IMR-90 (cell line): ENCODE measurements at regions not wholly inside any gene's neighbourhood (a gene's known extent, or its start where the extent isn't known, plus 50 kb on each side); places are given as distances from the start of the nearest gene placed in this dataset.
"Not testable (repeated sequence)": the region's sequence is repeated elsewhere in the genome, so short reads cannot be mapped to it uniquely, and the experiment has no call there.

Source experiments
- ATAC-seq: fragments of 200-7000 bp; cut with Tn5 transposase; 2 replicates; pipeline ENCODE4 v1.9.1; 2020; ENCODE audit warnings: low read depth, mild to moderate bottlenecking, moderate library complexity
- BruUV-seq: library from RNA; stranded (reverse); fragments of 400-500 nt; replicated peaks from 2 replicates; lab custom pipeline; 2021; lab: Mats Ljungman, UMichigan
- CTCF ChIA-PET: fragments of 300-600 bp; formaldehyde crosslinking; extraction: SDS; loops from one replicate; lab custom pipeline; 2021; ENCODE audit warnings: antibody characterized with exemption; lab: Yijun Ruan, JAX
- POLR2A ChIA-PET: fragments of 300-600 bp; sonication (Branson Sonifier 250); formaldehyde crosslinking; loops from one replicate; lab custom pipeline; 2022; ENCODE audit warnings: antibody characterized with exemption; ENCODE audit not compliant: unreplicated experiment; lab: Charles Lee
- DNase-seq: peaks from one replicate; pipeline ENCODE4 v3.0.0; 2013
- H2AFZ ChIP-seq: replicated peaks from 2 replicates; pipeline ENCODE3; 2013; ENCODE audit warnings: low read length, mild to moderate bottlenecking; ENCODE audit not compliant: poor library complexity
- H2AK5ac ChIP-seq: 2 replicates; pipeline ENCODE4 v1.6.1; 2013; ENCODE audit warnings: low read depth, low read length, inconsistent platforms
- H2AK9ac ChIP-seq: replicated peaks from 2 replicates; pipeline ENCODE3; 2013; ENCODE audit warnings: mild to moderate bottlenecking, low read depth, low read length, moderate library complexity; ENCODE audit not compliant: poor library complexity
- H2BK120ac ChIP-seq: 2 replicates; pipeline ENCODE4 v1.6.1; 2013; ENCODE audit warnings: low read depth, low read length, inconsistent platforms
- H2BK15ac ChIP-seq: 3 replicates; pipeline ENCODE4 v1.6.1; 2013; ENCODE audit warnings: low read depth, low read length, inconsistent platforms
- H2BK20ac ChIP-seq: 2 replicates; pipeline ENCODE4 v1.6.1; 2013; ENCODE audit warnings: low read depth, mild to moderate bottlenecking, inconsistent platforms, low read length, moderate library complexity
- H2BK5ac ChIP-seq: 2 replicates; pipeline ENCODE4 v1.6.1; 2013; ENCODE audit warnings: mild to moderate bottlenecking, low read depth, low read length, inconsistent platforms; ENCODE audit not compliant: poor library complexity, severe bottlenecking
- H3K14ac ChIP-seq: replicated peaks from 2 replicates; pipeline ENCODE4 v1.6.1; 2013; ENCODE audit warnings: low read depth, low read length, inconsistent platforms
- H3K18ac ChIP-seq: 2 replicates; pipeline ENCODE4 v1.6.1; 2013; ENCODE audit warnings: low read depth, low read length, control low read depth
- H3K23ac ChIP-seq: 2 replicates; pipeline ENCODE4 v1.6.1; 2013; ENCODE audit warnings: low read depth, low read length, inconsistent platforms
- H3K27ac ChIP-seq: 2 replicates; pipeline ENCODE4 v1.5.1; 2013; ENCODE audit warnings: mild to moderate bottlenecking, control low read depth, low read length; ENCODE audit not compliant: insufficient read depth
- H3K27me3 ChIP-seq: 2 replicates; pipeline ENCODE4 v1.6.1; 2013; ENCODE audit warnings: low read length; ENCODE audit not compliant: control insufficient read depth, insufficient read depth
- H3K36me3 ChIP-seq: 2 replicates; pipeline ENCODE4 v1.6.1; 2013; ENCODE audit warnings: low read length, mixed read lengths; ENCODE audit not compliant: control insufficient read depth, insufficient read depth
- H3K4ac ChIP-seq: 2 replicates; pipeline ENCODE4 v1.6.1; 2013; ENCODE audit warnings: low read depth, low read length, inconsistent platforms
- H3K4me1 ChIP-seq: 2 replicates; pipeline ENCODE4 v1.6.1; 2013; ENCODE audit warnings: low read length, mixed read lengths; ENCODE audit not compliant: control insufficient read depth, insufficient read depth
- H3K4me2 ChIP-seq: 2 replicates; pipeline ENCODE4 v1.6.1; 2013; ENCODE audit warnings: low read depth, mild to moderate bottlenecking, control low read depth, low read length, moderate library complexity
- H3K4me3 ChIP-seq: 2 replicates; pipeline ENCODE4 v1.5.1; 2013; ENCODE audit warnings: low read depth, mild to moderate bottlenecking, control low read depth, low read length, moderate library complexity; ENCODE audit not compliant: insufficient read depth
- H3K56ac ChIP-seq: 2 replicates; pipeline ENCODE4 v1.6.1; 2013; ENCODE audit warnings: low read length, inconsistent platforms; ENCODE audit not compliant: insufficient read depth; ENCODE audit errors: extremely low read depth
- H3K79me1 ChIP-seq, 2 experiments: 2 replicates each; pipeline ENCODE4 v1.6.1; 2013; ENCODE audit warnings: low read length in 2 of 2, inconsistent platforms in 1 of 2, low read depth in 1 of 2
- H3K9ac ChIP-seq: 2 replicates; pipeline ENCODE4 v1.6.1; 2013; ENCODE audit warnings: low read depth, low read length, control low read depth
- H3K9me1 ChIP-seq: 2 replicates; pipeline ENCODE4 v1.6.1; 2013; ENCODE audit warnings: low read length, inconsistent platforms; ENCODE audit not compliant: insufficient read depth
- H3K9me3 ChIP-seq: 2 replicates; pipeline ENCODE4 v1.6.1; 2013; ENCODE audit warnings: low read length; ENCODE audit not compliant: control insufficient read depth, insufficient read depth
- H4K20me1 ChIP-seq: 2 replicates; pipeline ENCODE4 v1.6.1; 2013; ENCODE audit warnings: low read length, inconsistent platforms; ENCODE audit not compliant: insufficient read depth
- H4K5ac ChIP-seq: 2 replicates; pipeline ENCODE4 v1.6.1; 2013; ENCODE audit warnings: mild to moderate bottlenecking, low read depth, low read length, control low read depth
- H4K8ac ChIP-seq, 2 experiments: 2 replicates each; pipeline ENCODE4 v1.6.1; 2013; ENCODE audit warnings: low read depth in 2 of 2, low read length in 2 of 2, control low read depth in 1 of 2, inconsistent platforms in 1 of 2
- H4K91ac ChIP-seq: 2 replicates; pipeline ENCODE4 v1.6.1; 2013; ENCODE audit warnings: low read depth, low read length, inconsistent platforms; ENCODE audit not compliant: insufficient read depth
- WGBS, 2 experiments: methylation state at CpG; one replicate each; pipeline versions ENCODE4 v1.1.5 to v1.1.7; 2013; ENCODE audit warnings: missing lambda C conversion rate in 2 of 2; ENCODE audit not compliant: insufficient read length in 1 of 2; ENCODE audit errors: extremely low coverage in 2 of 2; 5-methylcytosine and 5-hydroxymethylcytosine counted together
- dilution Hi-C: fragments of 300-500 bp; cut with HindIII; formaldehyde crosslinking; loops from one replicate; pipeline ENCODE4 v1.14.3; 2018; ENCODE audit warnings: low sequenced_read_pairs; ENCODE audit not compliant: unreplicated experiment
- in situ Hi-C: fragments of 300-500 bp; cut with MboI; formaldehyde crosslinking; loops from 3 replicates; pipeline ENCODE4 v1.14.3; 2019; ENCODE audit warnings: low sequenced_read_pairs, inconsistent platforms, mixed read lengths
- intact Hi-C: fragments of 100-400 bp; cut with micrococcal nuclease; formaldehyde crosslinking; loops from 2 replicates; pipeline ENCODE4 v1.10.0; 2022

GRCh38 chr22:16680209-16680899, 87.7 kb upstream of the CCT8L2 start:
- H3K36me3 ChIP-seq, POLR2A ChIA-PET, BruUV-seq: not testable (repeated sequence)

GRCh38 chr22:16679191-16679834, 86.7 kb upstream of the CCT8L2 start:
- H3K4me1 ChIP-seq, H4K91ac ChIP-seq, H3K79me1 ChIP-seq, H3K9me1 ChIP-seq, H2BK5ac ChIP-seq, CTCF ChIA-PET, H3K27me3 ChIP-seq, H4K20me1 ChIP-seq, H3K4me2 ChIP-seq, dilution Hi-C loops, H4K8ac ChIP-seq, H2BK15ac ChIP-seq, in situ Hi-C loops, H3K14ac ChIP-seq, H4K5ac ChIP-seq, BruUV-seq, H3K56ac ChIP-seq, H2BK20ac ChIP-seq, H3K9ac ChIP-seq, H3K4ac ChIP-seq, H3K18ac ChIP-seq, DNase-seq, ATAC-seq, H2AFZ ChIP-seq, H3K27ac ChIP-seq, intact Hi-C loops, H3K36me3 ChIP-seq, H2BK120ac ChIP-seq, H3K23ac ChIP-seq, H3K9me3 ChIP-seq, H3K4me3 ChIP-seq, POLR2A ChIA-PET, H2AK5ac ChIP-seq, H2AK9ac ChIP-seq: not testable (repeated sequence)
- WGBS, 2 experiments, result no CpG with 5 or more reads among the region's 5 CpGs

More at GRCh38 chr22:16680209-16680899, 87.7 kb upstream of the CCT8L2 start:
- H3K9ac ChIP-seq, H3K27ac ChIP-seq, CTCF ChIA-PET, H3K14ac ChIP-seq, H4K8ac ChIP-seq, H3K27me3 ChIP-seq, H4K5ac ChIP-seq, H3K23ac ChIP-seq, DNase-seq, dilution Hi-C loops, ATAC-seq, H2BK15ac ChIP-seq, in situ Hi-C loops, H3K4me1 ChIP-seq, H3K4me3 ChIP-seq, H2AK5ac ChIP-seq, H4K91ac ChIP-seq, H3K18ac ChIP-seq, H3K79me1 ChIP-seq, H4K20me1 ChIP-seq, H2BK5ac ChIP-seq, intact Hi-C loops, H2BK120ac ChIP-seq, H3K9me1 ChIP-seq, H2AK9ac ChIP-seq, H3K9me3 ChIP-seq, H3K4ac ChIP-seq, H3K4me2 ChIP-seq, H2BK20ac ChIP-seq, H3K56ac ChIP-seq, H2AFZ ChIP-seq: not testable (repeated sequence)
- WGBS, 2 experiments, result no CpG with 5 or more reads among the region's 4 CpGs
